Skin epidermis (tissue), 12 donors: ENCODE measurements at regions not wholly inside any gene's neighbourhood (a gene's known extent, or its start where the extent isn't known, plus 50 kb on each side); places are given as distances from the start of the nearest gene placed in this dataset.

ENCODE experiments used
- H3K27ac ChIP-seq, 21 experiments: fragments of 200-600 bp; sonication (generic) in 11 of 21; one replicate each; pipeline ENCODE4 v1.5.0; 2020; ENCODE audit warnings: mild to moderate bottlenecking in 3 of 21, inconsistent platforms in 2 of 21, moderate library complexity in 2 of 21
- H3K4me3 ChIP-seq, 7 experiments: fragments of 200-600 bp; sonication (generic) in 2 of 7; one replicate each; pipeline ENCODE4 v1.5.0; 2020; ENCODE audit warnings: inconsistent platforms in 2 of 7, mild to moderate bottlenecking in 2 of 7, moderate library complexity in 1 of 7

- no peak overlapping the region for H3K27ac ChIP-seq
- H3K4me3 ChIP-seq, result no peak overlapping the region
These were observed 1437.8 kb downstream of the BRD1 start for GRCh38 chr22:48389916-48390315.

GRCh38 chr22:48382197-48382596 is 1445.5 kb downstream of the BRD1 start:
- Histone ChIP-seq H3K27ac (no peak overlapping the region), H3K4me3 (no peak overlapping the region)

GRCh38 chr22:48380016-48380665 is 1447.5 kb downstream of the BRD1 start:
- no peak overlapping the region for H3K27ac ChIP-seq
- H3K4me3 ChIP-seq, result no peak overlapping the region

GRCh38 chr22:48379371-48379770 is 1448.3 kb downstream of the BRD1 start:
- no peak overlapping the region for H3K4me3 ChIP-seq
- H3K27ac ChIP-seq, result no peak overlapping the region

GRCh38 chr22:48378673-48379072 is 1449.0 kb downstream of the BRD1 start:
- H3K27ac ChIP-seq, result no peak overlapping the region
- H3K4me3 ChIP-seq, result no peak overlapping the region

GRCh38 chr22:48376936-48377712 is 1450.5 kb downstream of the BRD1 start:
- Histone ChIP-seq H3K4me3 (no peak overlapping the region), H3K27ac (no peak overlapping the region)

GRCh38 chr22:48376428-48376827 is 1451.2 kb downstream of the BRD1 start:
- Histone ChIP-seq H3K4me3 (no peak overlapping the region), H3K27ac (no peak overlapping the region)

GRCh38 chr22:48373626-48374173 is 1454.0 kb downstream of the BRD1 start:
- H3K27ac ChIP-seq, result no peak overlapping the region
- H3K4me3 ChIP-seq, result no peak overlapping the region

- no peak overlapping the region for H3K4me3 ChIP-seq
- no peak overlapping the region for H3K27ac ChIP-seq
These were observed 1455.3 kb downstream of the BRD1 start for GRCh38 chr22:48372390-48372789.

GRCh38 chr22:48371391-48371790 is 1456.3 kb downstream of the BRD1 start:
- Histone ChIP-seq H3K27ac (no peak overlapping the region), H3K4me3 (no peak overlapping the region)

- H3K4me3 ChIP-seq, result no peak overlapping the region
- no peak overlapping the region for H3K27ac ChIP-seq
These were observed 1457.0 kb downstream of the BRD1 start for GRCh38 chr22:48370508-48371325.

- Histone ChIP-seq H3K27ac (no peak overlapping the region), H3K4me3 (no peak overlapping the region)
These were observed 1457.7 kb downstream of the BRD1 start for GRCh38 chr22:48369789-48370507.

GRCh38 chr22:48368975-48369525 is 1458.6 kb downstream of the BRD1 start:
- Histone ChIP-seq H3K4me3 (no peak overlapping the region), H3K27ac (no peak overlapping the region)

GRCh38 chr22:48367731-48368130 is 1459.9 kb downstream of the BRD1 start:
- H3K4me3 ChIP-seq, result no peak overlapping the region
- H3K27ac ChIP-seq, result no peak overlapping the region

GRCh38 chr22:48366591-48366990 is 1461.1 kb downstream of the BRD1 start:
- Histone ChIP-seq H3K4me3 (no peak overlapping the region), H3K27ac (no peak overlapping the region)

- Histone ChIP-seq H3K4me3 (no peak overlapping the region), H3K27ac (no peak overlapping the region)
These were observed 1461.6 kb downstream of the BRD1 start for GRCh38 chr22:48366056-48366455.

GRCh38 chr22:48365386-48365785 is 1462.3 kb downstream of the BRD1 start:
- H3K4me3 ChIP-seq, result no peak overlapping the region
- no peak overlapping the region for H3K27ac ChIP-seq

- no peak overlapping the region for H3K4me3 ChIP-seq
- no peak overlapping the region for H3K27ac ChIP-seq
These were observed 1464.8 kb downstream of the BRD1 start for GRCh38 chr22:48362721-48363404.

GRCh38 chr22:48361099-48361639 is 1466.5 kb downstream of the BRD1 start:
- H3K4me3 ChIP-seq, result no peak overlapping the region
- no peak overlapping the region for H3K27ac ChIP-seq
